ENCODE measurements at regions not wholly inside any gene's neighbourhood (a gene's known extent, or its start where the extent isn't known, plus 50 kb on each side); places are given as distances from the start of the nearest gene placed in this dataset.
A peak's percentile ranks its signal among the peaks of the same experiment; 100 is the strongest.
"Not testable (repeated sequence)": the region's sequence is repeated elsewhere in the genome, so short reads cannot be mapped to it uniquely, and the experiment has no call there.

DNA sequence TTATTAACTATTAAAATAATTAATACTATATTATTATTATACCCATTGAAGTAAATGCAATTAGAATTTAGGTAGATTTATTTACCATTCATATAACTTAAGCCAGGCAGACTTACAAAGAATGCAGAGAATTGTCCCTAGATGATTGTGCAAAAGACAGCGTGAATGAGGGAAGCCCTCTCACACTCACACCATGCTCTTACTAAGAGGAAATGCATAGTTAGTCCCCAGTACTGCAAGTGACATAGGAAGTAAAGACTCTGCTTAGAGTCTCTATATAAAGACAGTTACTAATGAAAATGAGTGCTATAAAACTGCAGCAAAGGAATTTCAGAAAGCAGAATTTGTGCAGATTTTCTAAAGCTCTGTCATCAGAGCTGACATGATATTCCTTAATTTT lies 270.4 kb downstream of the ZBBX start:
- FAIRE-seq: no peak

DNA sequence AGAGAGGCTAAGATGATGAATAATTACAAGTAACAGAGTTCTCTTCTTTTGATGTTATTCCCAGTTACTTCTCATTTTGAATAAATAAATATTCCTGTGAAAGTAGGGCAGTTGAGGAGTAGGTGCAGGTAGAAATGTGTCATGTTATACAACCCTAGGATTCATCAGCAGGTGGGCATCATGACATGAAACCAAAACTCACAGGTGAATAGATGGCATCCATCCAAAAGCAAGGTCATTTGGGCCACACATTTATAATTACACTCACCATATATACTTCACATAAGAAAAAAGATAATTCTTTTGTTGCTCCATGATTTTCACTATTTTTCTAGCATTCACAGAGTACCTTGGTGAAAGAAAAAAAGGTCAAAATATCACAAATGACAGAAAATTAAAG lies 273.6 kb downstream of the ZBBX start:
- no peak for DNase-seq (ENCODE audit: low spot score in 2 of 2)
- FAIRE-seq: no peak

More for the DNA sequence above, 270.4 kb downstream of the ZBBX start:
- no peak for DNase-seq (ENCODE audit: low spot score in 2 of 2)

DNA sequence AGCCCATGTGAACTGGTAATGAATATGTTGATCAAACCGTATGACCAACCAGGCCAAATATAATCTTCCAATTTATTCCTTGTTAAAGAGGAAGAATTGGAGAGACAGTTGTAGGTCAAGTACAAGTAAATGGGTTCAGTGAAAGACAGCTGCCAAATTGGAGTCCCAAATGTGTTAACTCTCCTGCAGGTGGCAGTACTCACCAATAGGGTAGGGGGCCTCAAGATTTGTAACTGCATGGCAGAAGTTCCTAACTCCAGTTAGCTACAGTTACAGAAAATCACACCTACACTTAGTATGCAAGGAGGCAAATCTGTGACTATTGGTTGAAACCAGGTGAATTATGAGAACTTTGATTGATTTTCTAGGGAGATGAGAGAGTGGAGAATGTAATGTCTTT lies 278.0 kb downstream of the ZBBX start:
- FAIRE-seq (no peak), DNase-seq (ENCODE audit: low spot score in 2 of 2) (no peak)

DNA sequence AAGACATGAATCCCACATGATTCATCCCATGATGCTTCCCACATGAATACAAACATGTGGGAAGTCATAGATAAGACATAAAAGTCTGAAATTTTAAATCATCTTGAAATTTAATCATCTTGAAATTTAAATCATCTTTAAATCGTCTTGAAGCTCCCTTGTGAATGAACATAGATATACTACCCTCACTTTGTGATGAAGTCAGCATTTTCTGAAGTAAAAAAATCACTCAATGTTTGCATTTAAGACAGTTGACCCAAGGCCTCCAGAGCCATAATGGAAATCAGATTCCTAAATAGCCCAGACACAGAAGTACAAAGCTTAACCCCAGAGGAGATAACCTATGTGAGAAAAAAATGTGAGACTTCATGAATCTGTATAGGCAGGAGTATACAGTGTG lies 279.4 kb downstream of the ZBBX start:
- FAIRE-seq: no peak
- no peak for DNase-seq (ENCODE audit: low spot score in 2 of 2)

DNA sequence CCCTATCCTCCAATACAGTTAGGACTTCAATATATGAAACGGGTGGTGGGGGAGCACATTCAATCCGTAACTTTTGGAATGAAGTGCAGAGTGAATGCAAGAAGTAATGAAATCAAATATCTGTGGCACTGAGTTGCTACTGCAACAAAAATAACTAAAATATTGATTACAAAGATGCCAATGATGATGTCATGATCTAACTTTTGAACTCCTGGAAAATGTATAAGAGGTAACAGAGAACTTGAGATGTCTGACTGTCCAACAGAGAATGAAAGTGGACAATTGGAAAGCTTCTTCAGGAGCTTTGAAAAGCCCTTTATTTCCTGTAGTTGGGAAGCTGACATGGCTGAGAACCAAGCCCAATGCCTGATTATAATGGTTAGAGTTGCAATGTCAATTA lies 279.9 kb downstream of the ZBBX start:
- no peak for FAIRE-seq
- DNase-seq (ENCODE audit: low spot score in 2 of 2): no peak

DNA sequence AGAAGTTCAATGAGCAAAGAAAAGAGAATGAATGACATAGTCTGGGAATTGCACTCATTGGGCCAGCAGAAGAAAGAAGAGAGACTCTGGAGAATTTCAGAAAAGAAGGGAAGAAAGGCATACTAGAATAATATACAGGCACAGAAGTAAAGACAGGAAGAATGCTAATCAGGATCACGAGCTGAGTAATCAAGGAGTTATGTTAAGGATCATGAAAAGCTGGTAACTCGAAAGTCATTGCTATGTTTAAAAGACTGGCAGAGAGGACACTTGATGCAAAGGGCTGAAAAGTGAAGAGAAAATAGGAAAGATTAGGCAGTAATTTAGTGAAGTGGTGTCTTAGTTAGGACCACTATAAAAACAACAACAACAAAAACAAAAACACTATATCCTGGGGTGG lies 284.1 kb downstream of the ZBBX start:
- FAIRE-seq: no peak
- DNase-seq (ENCODE audit: low spot score in 2 of 2): no peak

DNA sequence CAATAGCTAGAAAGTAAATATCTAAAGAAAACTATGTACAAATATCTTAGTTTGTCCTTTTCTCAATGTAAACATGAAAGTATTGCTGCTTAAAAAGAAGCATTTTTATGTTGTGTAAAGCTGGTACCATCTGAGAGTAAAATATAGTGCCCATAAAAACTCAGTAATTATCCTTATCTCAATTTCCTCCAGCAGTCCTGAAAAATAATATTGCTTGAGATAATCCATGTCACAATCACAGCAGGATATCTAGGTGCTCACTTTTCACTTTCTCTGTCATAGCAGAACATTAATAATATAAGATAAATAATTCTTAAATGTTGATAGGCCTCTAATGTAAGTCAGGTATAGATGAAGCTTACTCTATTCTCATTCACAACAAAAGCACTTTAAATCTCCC lies 285.5 kb downstream of the ZBBX start:
- DNase-seq (ENCODE audit: low spot score in 2 of 2): no peak
- no peak for FAIRE-seq

DNA sequence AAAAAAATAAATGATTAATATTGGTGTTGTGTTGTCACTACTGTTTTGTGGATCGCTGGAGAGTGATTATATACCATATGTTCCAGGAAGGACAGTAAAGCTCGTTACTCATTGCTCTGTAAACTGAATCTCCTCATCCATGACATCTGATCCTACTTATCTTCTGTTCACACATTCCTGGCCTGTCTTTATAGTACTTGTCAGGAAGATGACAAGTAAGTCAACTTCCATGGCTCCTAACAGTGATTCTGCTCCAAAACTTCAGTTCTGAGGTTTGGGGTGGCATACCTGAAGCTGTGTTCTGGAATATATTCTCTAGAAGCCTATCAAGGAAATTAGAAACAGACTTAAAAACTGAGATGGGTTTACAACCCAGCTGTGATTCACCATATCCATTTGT lies 288.9 kb downstream of the ZBBX start:
- DNase-seq (ENCODE audit: low spot score in 2 of 2): no peak
- FAIRE-seq: no peak

DNA sequence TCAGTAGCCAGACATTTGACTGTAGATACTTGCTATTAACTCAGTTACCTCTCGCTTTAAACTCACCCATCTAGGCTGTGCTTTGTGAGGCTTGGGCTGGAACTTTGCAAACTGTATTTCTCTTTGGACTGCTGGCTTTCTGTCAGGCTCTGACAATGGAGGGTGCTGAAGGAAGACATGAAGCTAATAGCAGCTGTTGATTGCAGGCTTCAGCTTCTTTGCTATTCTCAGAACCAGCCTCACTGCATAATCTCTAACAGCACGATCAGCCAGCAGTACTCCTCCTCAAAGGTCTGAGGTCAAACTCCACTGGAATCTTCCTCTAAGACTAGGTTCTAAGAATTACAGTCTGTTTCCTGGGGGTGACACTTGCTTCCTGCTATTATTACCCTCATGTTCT lies 295.6 kb downstream of the ZBBX start:
- DNase-seq (ENCODE audit: low spot score in 2 of 2) (no peak), FAIRE-seq (no peak)

DNA sequence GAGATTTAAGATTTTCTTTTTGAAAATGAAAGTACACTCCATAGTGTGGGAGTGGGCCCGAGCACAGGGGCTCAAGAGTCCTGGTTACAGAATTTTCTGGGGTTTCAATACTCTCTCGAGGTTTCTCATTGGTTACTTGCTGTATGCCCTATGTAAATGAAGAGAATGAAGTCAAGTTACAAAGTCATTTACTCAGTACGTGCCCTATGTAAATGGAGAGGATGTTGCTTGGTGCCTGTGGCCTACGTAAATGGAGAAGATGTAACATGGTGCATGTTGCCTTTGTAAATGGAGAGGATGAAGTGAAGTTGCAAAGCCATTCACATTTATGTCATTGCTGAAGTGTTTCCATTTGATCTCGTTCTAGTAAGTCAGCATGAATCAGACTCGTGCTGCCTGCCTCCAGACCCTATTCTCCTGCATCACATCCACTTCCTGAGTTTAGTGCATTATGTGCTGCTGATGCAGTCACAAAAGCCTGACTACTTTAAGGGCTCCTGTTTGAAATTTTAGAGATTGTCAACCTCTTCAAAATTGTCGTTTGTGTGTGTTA lies 302.0 kb downstream of the ZBBX start:
- DNase-seq (ENCODE audit: low spot score in 2 of 2) (no peak), FAIRE-seq (no peak)

DNA sequence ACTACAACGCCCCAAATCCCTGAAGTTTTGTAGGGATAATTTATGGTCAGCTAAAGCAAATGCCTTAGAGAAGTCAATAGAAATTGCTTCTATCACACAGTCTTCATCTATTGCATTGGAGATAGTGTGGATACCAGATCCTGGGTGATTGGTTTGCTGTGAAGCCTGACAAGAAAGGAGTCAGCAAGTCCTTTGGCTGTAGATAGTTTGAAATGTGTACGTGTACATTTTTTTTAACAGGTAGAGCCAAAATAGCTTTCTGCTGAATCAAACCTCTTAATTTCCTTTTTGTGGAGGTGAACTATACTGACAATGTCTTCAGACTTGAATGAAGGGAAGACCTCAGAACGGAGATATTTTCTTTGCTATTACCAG lies 312.3 kb downstream of the ZBBX start:
- no peak for FAIRE-seq
- DNase-seq (ENCODE audit: low spot score in 2 of 2): no peak

DNA sequence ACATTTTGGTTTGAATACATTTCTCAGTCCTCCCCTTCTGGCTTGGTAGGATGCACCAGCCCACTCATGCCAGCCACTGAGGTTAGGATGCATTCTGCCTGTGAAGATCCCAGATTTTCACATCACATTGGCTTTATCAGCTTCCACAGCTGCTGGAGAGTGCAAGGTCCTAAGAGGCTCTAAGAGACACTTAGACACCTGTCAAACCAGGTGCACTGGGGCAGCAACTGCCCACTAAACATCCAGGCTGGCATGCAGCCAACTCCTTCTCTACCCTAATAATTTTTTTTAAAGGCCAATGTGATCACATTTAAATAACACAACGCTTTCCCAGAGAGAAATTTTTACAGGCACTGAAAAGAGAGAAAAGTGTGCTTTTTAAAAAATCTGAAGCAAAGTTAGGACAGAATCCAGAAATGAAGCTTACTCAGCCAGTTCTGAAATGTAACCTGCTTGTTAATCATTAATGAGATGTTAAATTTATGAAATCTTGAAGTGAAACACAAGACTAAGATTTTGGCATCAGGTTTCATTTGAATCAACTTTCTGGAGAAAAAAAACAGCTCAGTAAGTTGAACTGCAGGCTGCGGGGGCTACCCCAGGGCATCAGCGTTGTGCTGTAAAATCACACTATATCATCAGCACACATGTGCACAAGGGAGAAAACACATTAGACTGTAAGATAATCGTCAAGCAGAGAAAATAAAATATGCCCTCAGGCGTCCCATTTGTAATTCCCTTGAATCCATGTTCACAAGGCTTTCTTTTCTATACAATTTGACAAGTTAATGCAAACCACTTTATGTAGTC lies 312.9 kb downstream of the ZBBX start:
- DNase-seq (ENCODE audit: low spot score in 2 of 2) (no peak), FAIRE-seq (no peak)

DNA sequence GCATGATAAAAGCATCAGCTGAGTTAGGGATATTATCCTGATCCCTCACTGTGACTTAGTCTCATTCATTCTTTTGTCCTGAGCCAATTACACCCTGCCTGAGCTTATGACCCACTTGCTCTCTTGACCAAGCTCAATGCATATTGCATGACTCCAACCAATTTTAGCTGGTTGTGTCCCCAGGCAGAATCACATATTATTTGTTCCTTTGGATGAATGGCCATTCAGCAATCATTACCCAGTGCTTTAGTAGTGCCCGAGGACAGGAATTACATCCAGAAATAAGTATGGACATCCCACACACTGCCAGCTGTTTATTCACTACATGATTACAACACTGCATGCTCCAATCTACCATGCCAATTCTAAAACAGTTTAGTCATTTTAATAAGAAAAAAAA lies 322.5 kb downstream of the ZBBX start:
- DNase-seq (ENCODE audit: low spot score in 2 of 2): no peak
- no peak for FAIRE-seq

DNA sequence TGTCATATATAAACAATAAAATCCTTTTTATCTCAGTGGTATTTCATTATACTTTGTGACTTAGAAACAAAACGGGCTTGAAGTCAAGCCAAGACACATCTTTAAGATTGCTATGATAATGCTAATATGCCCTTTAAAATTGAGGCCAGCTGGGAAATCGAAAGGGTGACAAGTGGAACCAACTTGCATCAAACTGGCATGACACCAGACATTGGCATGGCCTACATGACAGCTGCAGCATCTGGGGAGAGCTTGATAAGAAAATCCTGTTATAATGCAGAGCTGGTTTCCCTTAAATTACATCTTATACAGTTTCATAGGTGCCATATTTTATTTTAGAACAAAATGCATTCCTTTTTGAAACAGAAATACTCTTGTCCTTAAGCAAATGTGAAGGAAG lies 325.2 kb downstream of the ZBBX start:
- DNase-seq (ENCODE audit: low spot score in 2 of 2) (no peak), FAIRE-seq (no peak)

DNA sequence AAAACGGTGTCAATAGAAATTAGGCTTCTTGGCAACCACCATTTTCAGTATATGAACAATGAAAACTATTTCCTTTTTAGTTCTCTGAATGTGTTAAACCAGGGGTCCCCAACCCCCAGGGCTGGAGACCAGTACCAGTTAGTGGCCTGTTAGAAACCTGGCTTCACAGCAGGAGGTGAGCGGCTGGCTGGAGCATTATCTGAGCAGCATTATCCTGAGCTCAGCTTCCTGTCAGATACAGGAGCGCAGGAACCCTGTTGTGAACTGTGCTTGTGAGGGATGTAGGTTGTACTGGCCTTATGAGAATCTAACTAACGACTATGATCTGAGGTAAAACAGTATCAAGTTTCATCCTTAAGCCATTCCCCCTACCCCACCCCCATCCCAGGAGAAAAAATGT lies 328.7 kb downstream of the ZBBX start:
- FAIRE-seq: no peak
- DNase-seq (ENCODE audit: low spot score in 2 of 2): no peak

DNA sequence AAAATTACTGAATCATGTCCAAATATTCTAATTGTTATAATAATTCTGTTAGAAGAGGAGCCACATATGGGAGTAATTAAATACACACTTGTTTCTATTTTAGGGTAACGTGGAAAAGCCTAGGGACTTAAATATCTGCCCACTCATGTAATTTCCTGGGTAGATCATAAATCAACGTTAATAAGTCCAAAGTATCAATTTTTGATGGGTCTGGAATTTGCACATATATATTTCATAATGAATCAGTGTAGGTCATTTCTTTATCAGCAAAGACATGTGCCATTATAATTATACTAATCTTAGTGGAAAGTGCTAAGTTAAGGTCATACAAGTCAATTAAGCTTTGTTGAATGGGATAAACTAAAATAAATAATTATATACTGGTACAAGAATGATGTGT lies 346.2 kb downstream of the ZBBX start:
- FAIRE-seq: no peak
- no peak for DNase-seq (ENCODE audit: low spot score in 2 of 2)

DNA sequence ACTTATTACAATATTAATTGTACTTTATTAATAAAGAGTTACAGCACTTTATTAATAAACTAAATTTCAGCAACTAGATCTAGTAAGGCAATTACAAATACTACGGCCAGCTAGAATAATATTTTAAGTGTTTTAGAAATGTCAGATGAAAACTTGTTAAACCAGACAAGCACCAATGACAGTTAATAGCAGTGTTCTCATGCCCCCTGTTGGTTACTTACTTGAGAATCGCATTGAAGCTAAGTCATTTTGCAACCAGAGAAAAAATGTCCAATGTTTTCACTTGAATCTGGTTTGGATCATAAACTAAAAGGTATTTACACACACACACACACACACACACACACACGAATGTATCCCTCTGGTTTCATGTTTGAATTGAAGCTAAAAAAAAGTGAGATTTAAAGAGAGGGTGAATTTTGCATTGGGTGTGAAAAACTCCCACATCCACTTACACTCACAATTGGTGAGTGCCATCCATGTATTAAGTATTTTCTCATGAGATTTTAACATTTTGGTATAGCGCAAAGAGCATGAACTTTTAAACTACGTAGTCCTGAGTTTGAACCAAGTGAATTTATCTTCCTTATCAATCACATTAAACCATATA lies 347.7 kb downstream of the ZBBX start:
- DNase-seq (ENCODE audit: low spot score in 2 of 2): no peak
- no peak for FAIRE-seq

DNA sequence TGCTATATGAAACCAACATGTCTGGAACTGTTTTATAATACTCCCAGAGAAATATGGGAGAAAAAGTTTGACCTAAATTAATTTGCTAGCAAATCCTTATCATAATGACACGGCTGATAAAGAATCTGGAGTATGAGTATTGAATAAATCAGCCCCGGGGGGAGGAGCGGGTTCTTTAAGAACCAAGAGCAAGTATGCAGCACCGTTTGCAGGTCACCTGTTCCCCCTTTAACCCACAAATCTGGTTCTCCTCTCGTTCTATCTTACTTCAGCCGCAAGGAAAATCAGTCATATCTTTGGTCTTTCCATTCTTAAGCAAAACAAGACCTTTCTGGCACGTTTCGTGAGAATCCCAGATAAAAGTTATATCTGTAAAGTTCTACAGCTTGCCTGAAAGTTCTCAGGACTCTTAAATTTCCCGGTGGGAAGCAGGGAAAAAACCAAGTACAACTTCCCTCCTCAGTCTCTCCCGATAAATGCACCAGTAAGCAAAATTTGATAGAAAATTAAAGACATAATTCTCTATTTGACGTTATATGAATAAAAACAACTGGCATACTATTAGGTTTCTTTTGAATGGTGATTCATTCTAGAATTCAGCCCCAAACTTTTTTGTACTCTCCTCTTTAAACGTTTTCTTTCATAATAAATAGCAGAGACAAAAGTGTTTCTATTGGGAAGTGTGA lies 348.6 kb downstream of the ZBBX start:
- DNase-seq (ENCODE audit: low spot score in 2 of 2) (no peak), FAIRE-seq (no peak)

DNA sequence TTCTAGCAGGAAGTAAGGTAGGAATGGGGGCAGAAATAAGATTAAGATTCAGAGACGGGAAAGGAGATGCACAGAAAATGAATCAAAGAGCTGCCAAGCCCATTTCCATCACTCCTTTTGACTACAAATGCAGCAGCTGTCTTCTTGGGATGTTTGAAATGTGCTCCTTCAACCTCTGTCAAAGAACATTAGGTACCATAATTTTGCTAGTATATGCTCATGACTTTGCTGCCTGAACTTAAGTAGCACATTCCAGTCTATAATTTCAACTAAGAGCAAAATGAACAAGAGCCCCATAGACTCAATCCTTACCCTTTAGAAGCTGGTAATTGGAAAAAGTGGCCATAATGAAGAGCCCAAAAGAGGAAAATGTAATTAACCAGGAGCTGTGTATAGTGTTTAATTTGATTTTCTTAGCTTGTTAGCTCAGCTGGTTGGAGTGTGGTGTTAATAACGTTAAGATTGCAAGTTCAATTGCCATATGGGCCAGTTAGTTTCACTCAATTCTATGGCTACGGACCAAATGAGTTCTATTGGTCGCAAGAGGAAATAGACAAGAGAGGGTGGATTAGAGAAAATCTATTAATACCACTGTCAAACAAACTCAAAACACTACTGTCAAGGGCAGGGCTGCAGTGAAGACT lies 349.9 kb downstream of the ZBBX start:
- FAIRE-seq: no peak

DNA sequence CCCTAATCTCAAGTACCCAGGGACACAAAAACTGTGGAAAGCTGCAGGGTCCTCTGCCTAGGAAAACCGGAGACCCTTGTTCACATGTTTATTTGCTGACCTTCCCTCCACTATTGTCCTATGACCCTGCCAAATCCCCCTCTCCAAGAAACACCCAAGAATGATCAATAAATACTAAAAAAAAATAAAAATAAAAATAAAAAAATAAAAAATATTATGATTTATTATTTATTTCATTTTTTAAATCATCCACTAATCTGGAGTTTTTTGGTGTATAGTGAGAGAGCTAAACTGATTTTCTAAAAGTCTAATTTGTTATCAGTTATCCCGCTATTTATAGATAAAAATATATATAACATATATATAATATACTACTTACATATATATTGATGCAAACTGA lies 360.6 kb downstream of the ZBBX start:
- not testable (repeated sequence) for DNase-seq (ENCODE audit: low spot score in 2 of 2)
- FAIRE-seq: peak; percentile 92

More for the DNA sequence above, 349.9 kb downstream of the ZBBX start:
- no peak for DNase-seq (ENCODE audit: low spot score in 2 of 2)

DNA sequence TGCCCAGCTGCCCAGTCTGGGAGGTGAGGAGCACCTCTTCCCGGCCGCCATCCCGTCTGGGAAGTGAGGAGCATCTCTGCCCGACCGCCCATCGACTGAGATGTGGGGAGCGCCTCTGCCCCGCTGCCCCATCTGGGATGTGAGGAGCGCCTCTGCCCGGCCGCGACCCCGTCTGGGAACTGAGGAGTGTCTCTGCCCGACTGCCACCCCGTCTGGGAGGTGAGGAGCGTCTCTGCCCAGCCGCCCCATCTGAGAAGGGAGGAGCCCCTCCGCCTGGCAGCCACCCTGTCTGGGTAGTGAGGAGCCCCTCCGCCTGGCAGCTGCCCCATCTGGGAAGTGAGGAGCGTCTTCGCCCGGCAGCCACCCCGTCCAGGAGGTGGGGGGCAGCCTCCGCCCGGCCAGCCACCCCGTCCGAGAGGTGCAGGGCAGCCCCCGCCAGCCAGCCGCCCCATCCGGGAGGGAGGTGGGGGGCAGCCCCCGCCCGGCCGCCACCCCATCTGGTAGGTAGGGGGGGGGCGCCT lies 361.4 kb downstream of the ZBBX start:
- not testable (repeated sequence) for DNase-seq (ENCODE audit: low spot score in 2 of 2); FAIRE-seq

Data from frontal cortex (tissue), 3 donors.